Fibroblast of the aortic adventitia (primary cell): ENCODE measurements at regions not wholly inside any gene's neighbourhood (a gene's known extent, or its start where the extent isn't known, plus 50 kb on each side); places are given as distances from the start of the nearest gene placed in this dataset.
A peak's percentile ranks its signal among the peaks of the same experiment; 100 is the strongest.

Source experiments
- DNase-seq: peaks from one replicate; pipeline ENCODE4 v3.0.0-alpha.2; 2010; ENCODE audit warnings: low read depth
- H3K4me3 ChIP-seq: 2 replicates; pipeline ENCODE4 v1.5.1; 2011; ENCODE audit warnings: low read depth, mild to moderate bottlenecking, control low read depth, low read length, moderate library complexity
- CTCF ChIP-seq: IDR thresholded peaks from 2 replicates; pipeline ENCODE4 v1.5.1; 2011; ENCODE audit warnings: mild to moderate bottlenecking, low read length, control low read depth, inconsistent platforms; ENCODE audit not compliant: insufficient read depth

DNA sequence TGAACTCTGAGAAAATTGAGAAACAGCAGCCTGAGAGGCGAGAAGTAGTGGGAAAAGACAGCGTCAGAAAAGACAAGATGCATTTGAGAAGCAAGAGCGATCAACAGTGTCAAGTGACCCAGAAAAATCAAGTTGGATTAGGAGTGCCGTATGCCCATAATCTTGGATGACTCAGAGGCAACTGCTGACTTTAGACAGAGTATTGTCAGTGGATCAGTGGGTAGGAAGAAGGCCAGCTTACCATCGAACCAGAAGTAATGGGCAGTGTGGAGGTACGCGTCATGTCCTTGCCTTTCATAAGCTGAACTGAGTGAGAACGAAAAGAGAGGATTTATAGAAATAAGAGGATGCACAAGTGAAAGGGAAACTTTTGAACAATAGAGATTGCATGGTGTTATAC is 151.0 kb upstream of the NAV3 start:
- no peak for DNase-seq
- no peak overlapping the region for H3K4me3 ChIP-seq
- no peak for TF ChIP-seq CTCF

DNA sequence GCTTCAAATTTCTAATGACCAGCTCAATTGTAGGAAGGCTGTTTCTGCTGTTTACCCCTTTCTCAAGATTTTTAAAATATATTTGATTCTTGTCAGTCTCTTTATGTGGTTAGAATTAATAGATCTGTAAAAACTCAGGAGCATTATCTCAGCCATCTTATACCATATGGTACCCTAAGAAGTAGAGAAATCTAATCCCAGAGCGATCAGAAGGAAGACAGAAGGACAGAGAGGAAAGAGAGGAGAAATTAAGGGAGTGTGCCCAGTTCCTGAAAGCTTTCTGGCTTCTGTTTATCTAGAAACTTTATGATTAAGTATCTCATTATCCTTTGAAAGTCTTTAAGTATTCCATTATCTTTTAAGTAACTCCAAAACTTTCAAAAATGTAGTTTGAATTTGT is 152.1 kb upstream of the NAV3 start:
- no peak for DNase-seq
- H3K4me3 ChIP-seq, result no peak overlapping the region
- TF ChIP-seq CTCF, result no peak

DNA sequence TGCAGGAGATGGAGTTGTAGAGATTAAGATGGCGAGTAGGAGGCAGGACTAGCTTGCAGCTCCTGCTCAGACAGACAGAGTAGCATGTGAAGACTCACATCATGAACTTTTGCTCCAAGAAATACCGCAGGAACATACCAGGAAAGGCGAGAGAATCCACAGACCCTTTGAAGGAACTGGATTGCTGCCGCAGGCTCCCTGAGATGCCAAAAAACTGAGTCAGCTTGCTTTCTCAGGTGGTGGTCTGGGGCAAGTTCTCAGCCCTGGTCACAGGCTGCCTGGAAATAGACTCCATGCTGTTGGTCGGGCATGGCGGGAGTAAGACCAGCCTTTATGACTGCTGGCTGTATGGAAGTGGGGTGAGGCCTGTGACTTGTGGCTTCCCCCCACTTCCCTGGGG is 163.6 kb upstream of the NAV3 start:
- no peak overlapping the region for H3K4me3 ChIP-seq
- DNase-seq, result no peak
- TF ChIP-seq CTCF, result no peak

DNA sequence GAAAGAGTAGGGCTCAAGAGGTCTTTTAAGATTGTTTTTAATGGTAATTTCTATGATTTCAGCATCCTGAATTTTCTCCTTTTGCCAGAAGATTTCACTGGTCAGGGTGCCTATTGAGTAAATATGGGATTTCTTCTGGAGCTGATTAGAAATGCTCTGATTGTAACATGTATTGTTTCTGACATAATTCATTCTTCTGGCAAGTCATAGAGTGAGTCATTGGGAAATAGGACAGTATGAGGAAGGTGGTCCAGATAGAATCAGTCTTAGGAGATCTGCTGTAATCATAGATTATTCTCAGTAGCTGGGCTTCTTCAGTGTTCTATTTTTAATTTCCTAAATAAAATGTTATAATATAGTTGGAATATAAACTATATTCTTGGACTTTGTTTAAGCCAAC is 182.0 kb upstream of the NAV3 start:
- H3K4me3 ChIP-seq, result no peak overlapping the region
- peak; percentile 59 for DNase-seq
- TF ChIP-seq CTCF, result no peak

GRCh38 chr12:77645966-77646598 is 184.6 kb upstream of the NAV3 start:
- no peak for DNase-seq
- no peak for TF ChIP-seq CTCF

DNA sequence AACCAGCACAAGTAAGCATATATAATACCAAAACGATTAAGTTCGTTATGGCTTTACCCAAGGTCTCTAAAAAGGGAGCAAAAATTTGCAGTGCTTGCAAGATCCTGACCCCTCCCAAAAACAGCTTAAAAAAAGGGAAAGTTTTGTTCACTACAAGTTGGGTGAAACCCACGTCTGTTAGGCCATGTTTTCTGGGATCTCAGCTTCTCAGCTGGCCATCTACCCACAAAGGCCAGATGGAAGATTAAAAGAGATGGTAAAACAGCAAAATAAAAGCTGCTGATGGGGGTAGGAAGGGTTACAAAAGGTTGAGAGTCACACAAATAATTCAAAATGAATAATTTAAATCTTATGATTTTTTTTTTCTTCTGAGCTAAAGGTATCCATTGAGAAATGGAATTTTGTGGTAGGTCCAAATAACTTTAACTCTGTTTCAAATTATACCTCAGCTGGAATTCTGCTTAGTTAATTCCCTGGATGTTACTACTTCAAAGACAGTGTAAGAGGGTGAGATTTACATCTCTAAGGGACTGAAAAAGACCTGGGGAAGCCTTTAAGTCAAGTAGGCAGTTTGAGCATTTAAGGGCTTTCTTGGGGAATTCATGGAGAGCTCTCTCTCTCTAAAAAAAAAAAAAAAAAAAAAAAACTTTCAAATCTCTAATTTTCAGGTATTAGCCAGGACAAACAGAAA is 185.6 kb upstream of the NAV3 start:
- no peak overlapping the region for H3K4me3 ChIP-seq
- DNase-seq, result no peak
- TF ChIP-seq CTCF, result no peak

More at GRCh38 chr12:77645966-77646598, 184.6 kb upstream of the NAV3 start:
- H3K4me3 ChIP-seq, result no peak overlapping the region
